ENCODE measurements at regions not wholly inside any gene's neighbourhood (a gene's known extent, or its start where the extent isn't known, plus 50 kb on each side); places are given as distances from the start of the nearest gene placed in this dataset.

- intact Hi-C loops (cut with DNase I) = no loop called here
- H3K9me3 ChIP-seq (replicated peaks in 1 of 3) = no peaks in the 10 kb centered on the region
- peak in 2 of 7 donors; percentile 13 to 38 for DNase-seq
- 0 to 92% (median 60%) methylated on average over 1 of the region's 1 CpG; no CpG with 5 or more reads in 1 of the 4 donors for WGBS, 4 donors
- H3K27ac ChIP-seq = no peak overlapping the region
- TF ChIP-seq CTCF (IDR thresholded peaks at IDR 0.05) (no peak), POLR2A (IDR thresholded peaks at IDR 0.05) (no peak)
- no peak overlapping the region for H3K4me3 ChIP-seq
- H3K27me3 ChIP-seq = no peaks in the 10 kb centered on the region
- no peaks in the 10 kb centered on the region for H3K36me3 ChIP-seq (replicated peaks in 1 of 2)
- no peaks in the 10 kb centered on the region for H3K4me1 ChIP-seq (replicated peaks in 1 of 2)
Measured at GRCh38 chr15:70283511-70283910, 185.8 kb upstream of the TLE3 start.

- TF ChIP-seq CTCF (IDR thresholded peaks at IDR 0.05) (no peak), POLR2A (IDR thresholded peaks at IDR 0.05) (no peak)
- Histone ChIP-seq H3K27ac (peak overlapping the region in 3 of 5 donors; percentile 18 to 31 (median 21)), H3K27me3 (no peaks in the 10 kb centered on the region), H3K4me1 (replicated peaks in 1 of 2) (no peaks in the 10 kb centered on the region), H3K36me3 (replicated peaks in 1 of 2) (no peaks in the 10 kb centered on the region), H3K4me3 (no peak overlapping the region), H3K9me3 (replicated peaks in 1 of 3) (no peaks in the 10 kb centered on the region)
- intact Hi-C loops (cut with DNase I) = no loop called here
- DNase-seq = peak; percentile 61 to 85 (median 70)
- WGBS, 4 donors = 32 to 46% (median 43%) methylated on average over 4 of the region's 4 CpGs
Measured at GRCh38 chr15:70281811-70282307, 184.1 kb upstream of the TLE3 start.

GRCh38 chr15:70281261-70281810 lies 183.6 kb upstream of the TLE3 start:
- Histone ChIP-seq H3K9me3 (replicated peaks in 1 of 3) (no peaks in the 10 kb centered on the region), H3K27me3 (no peaks in the 10 kb centered on the region), H3K27ac (no peak overlapping the region), H3K4me3 (no peak overlapping the region), H3K4me1 (replicated peaks in 1 of 2) (no peaks in the 10 kb centered on the region), H3K36me3 (replicated peaks in 1 of 2) (no peaks in the 10 kb centered on the region)
- TF ChIP-seq POLR2A (IDR thresholded peaks at IDR 0.05) (no peak), CTCF (IDR thresholded peaks at IDR 0.05) (no peak)
- 71 to 93% (median 82%) methylated on average over 2 to 3 of the region's 3 CpGs for WGBS, 4 donors
- DNase-seq = no peak
- intact Hi-C loops (cut with DNase I) = no loop called here

GRCh38 chr15:70280781-70281180 lies 183.1 kb upstream of the TLE3 start:
- Histone ChIP-seq H3K4me3 (no peak overlapping the region), H3K27me3 (no peaks in the 10 kb centered on the region), H3K9me3 (replicated peaks in 1 of 3) (no peaks in the 10 kb centered on the region), H3K4me1 (replicated peaks in 1 of 2) (no peaks in the 10 kb centered on the region), H3K36me3 (replicated peaks in 1 of 2) (no peaks in the 10 kb centered on the region), H3K27ac (no peak overlapping the region)
- intact Hi-C loops (cut with DNase I) = no loop called here
- TF ChIP-seq CTCF (IDR thresholded peaks at IDR 0.05) = no peak
- TF ChIP-seq POLR2A (IDR thresholded peaks at IDR 0.05) = no peak
- peak in 2 of 7 donors; percentile 14 to 37 for DNase-seq
- 88 to 94% (median 91%) methylated on average over 6 of the region's 6 CpGs for WGBS, 4 donors
